ENCODE measurements at regions not wholly inside any gene's neighbourhood (a gene's known extent, or its start where the extent isn't known, plus 50 kb on each side); places are given as distances from the start of the nearest gene placed in this dataset.

GRCh38 chr5:124628721-124629596 lies 117.5 kb downstream of the ZNF608 start:
- peak; percentile 86 for TF ChIP-seq FOXP2 (optimal IDR thresholded peaks at IDR 0.05; ENCODE audit: borderline replicate concordance, extremely low read depth, extremely low read length, insufficient read depth)
- no peak for TF ChIP-seq POLR2AphosphoS5 (IDR thresholded peaks at IDR 0.05; ENCODE audit: low read depth, low read length)

DNA sequence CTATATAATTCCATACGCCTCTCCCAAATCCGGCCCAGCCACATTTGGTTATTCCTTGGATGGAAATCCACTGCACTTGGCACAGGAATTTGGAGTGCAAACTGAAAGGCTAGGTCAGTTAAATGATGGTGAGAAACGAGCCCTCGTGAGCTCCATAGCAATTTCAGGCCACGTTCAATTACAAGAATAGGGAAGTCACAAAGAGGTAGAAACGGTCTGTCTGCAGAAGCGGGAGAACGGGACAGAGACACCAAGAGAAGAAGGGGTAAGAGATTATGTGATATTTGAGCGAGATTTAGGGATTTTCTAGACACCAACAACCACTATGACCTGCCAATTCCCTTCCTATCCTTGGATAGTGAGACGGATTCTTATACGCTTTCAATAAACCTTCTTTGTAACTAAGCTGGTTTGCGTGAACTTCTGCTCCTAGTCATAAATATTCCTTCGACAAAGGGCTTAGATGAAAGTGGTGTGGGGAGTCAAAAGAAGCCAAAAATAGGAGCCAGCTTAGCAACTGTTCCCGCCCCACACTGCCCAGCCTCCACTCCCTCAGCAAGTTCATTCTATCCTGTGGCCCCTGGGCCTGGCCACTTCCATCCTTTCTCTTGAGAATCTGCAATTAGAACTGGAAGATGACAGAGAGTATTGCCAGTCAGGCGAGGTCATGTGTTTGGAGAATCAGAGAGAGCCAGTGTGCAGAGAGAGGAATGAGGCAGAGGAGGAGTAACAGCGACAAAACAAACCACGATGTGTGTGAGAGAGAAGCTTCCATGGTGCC lies 118.4 kb downstream of the ZNF608 start:
- TF ChIP-seq TAF1 (IDR thresholded peaks at IDR 0.05; ENCODE audit: borderline replicate concordance, insufficient read depth, low read length) (no peak), POLR2AphosphoS5 (IDR thresholded peaks at IDR 0.05; ENCODE audit: low read depth, low read length) (no peak), SIN3A (IDR thresholded peaks at IDR 0.05; ENCODE audit: borderline replicate concordance, insufficient read depth, low read length) (no peak), FOXP2 (optimal IDR thresholded peaks at IDR 0.05; ENCODE audit: borderline replicate concordance, extremely low read depth, extremely low read length, insufficient read depth) (no peak)
- TF ChIP-seq, protein P1, sequence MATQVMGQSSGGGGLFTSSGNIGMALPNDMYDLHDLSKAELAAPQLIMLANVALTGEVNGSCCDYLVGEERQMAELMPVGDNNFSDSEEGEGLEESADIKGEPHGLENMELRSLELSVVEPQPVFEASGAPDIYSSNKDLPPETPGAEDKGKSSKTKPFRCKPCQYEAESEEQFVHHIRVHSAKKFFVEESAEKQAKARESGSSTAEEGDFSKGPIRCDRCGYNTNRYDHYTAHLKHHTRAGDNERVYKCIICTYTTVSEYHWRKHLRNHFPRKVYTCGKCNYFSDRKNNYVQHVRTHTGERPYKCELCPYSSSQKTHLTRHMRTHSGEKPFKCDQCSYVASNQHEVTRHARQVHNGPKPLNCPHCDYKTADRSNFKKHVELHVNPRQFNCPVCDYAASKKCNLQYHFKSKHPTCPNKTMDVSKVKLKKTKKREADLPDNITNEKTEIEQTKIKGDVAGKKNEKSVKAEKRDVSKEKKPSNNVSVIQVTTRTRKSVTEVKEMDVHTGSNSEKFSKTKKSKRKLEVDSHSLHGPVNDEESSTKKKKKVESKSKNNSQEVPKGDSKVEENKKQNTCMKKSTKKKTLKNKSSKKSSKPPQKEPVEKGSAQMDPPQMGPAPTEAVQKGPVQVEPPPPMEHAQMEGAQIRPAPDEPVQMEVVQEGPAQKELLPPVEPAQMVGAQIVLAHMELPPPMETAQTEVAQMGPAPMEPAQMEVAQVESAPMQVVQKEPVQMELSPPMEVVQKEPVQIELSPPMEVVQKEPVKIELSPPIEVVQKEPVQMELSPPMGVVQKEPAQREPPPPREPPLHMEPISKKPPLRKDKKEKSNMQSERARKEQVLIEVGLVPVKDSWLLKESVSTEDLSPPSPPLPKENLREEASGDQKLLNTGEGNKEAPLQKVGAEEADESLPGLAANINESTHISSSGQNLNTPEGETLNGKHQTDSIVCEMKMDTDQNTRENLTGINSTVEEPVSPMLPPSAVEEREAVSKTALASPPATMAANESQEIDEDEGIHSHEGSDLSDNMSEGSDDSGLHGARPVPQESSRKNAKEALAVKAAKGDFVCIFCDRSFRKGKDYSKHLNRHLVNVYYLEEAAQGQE (IDR thresholded peaks at IDR 0.05; ENCODE audit: insufficient read depth in 1 of 2, low read depth in 2 of 2, low read length in 2 of 2): no peak

DNA sequence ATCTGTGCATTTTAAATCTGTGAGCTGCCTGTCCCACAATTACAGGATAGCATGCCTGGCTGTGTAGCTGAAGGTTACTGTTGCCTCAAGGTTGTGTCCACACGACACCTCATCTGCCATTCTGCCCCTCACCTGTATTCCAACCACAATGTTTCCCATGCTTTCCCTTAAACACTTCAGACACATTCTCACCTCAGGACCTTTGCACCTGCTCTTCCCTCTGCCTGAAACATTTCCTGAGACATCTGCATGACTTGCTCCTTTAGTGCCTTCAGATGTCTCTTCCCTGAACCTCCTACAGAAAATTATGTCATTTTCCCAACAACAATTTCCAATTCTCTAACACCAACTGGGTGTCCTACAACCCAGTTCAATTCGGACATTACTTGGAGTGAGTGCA lies 120.4 kb downstream of the ZNF608 start:
- TF ChIP-seq TAF1 (IDR thresholded peaks at IDR 0.05; ENCODE audit: borderline replicate concordance, insufficient read depth, low read length): no peak
- TF ChIP-seq, protein P1 (IDR thresholded peaks at IDR 0.05; ENCODE audit: insufficient read depth in 1 of 2, low read depth in 2 of 2, low read length in 2 of 2): no peak
- TF ChIP-seq FOXP2 (optimal IDR thresholded peaks at IDR 0.05; ENCODE audit: borderline replicate concordance, extremely low read depth, extremely low read length, insufficient read depth): no peak
- TF ChIP-seq POLR2AphosphoS5 (IDR thresholded peaks at IDR 0.05; ENCODE audit: low read depth, low read length): no peak
- no peak for TF ChIP-seq SIN3A (IDR thresholded peaks at IDR 0.05; ENCODE audit: borderline replicate concordance, insufficient read depth, low read length)

- TF ChIP-seq TAF1 (IDR thresholded peaks at IDR 0.05; ENCODE audit: borderline replicate concordance, insufficient read depth, low read length) (no peak), SIN3A (IDR thresholded peaks at IDR 0.05; ENCODE audit: borderline replicate concordance, insufficient read depth, low read length) (no peak), FOXP2 (optimal IDR thresholded peaks at IDR 0.05; ENCODE audit: borderline replicate concordance, extremely low read depth, extremely low read length, insufficient read depth) (no peak), POLR2AphosphoS5 (IDR thresholded peaks at IDR 0.05; ENCODE audit: low read depth, low read length) (no peak)
- TF ChIP-seq, protein P1 (IDR thresholded peaks at IDR 0.05; ENCODE audit: insufficient read depth in 1 of 2, low read depth in 2 of 2, low read length in 2 of 2): no peak
These were observed 123.2 kb downstream of the ZNF608 start for GRCh38 chr5:124623265-124623664.

GRCh38 chr5:124622851-124623250 lies 123.6 kb downstream of the ZNF608 start:
- TF ChIP-seq, protein P1 (IDR thresholded peaks at IDR 0.05; ENCODE audit: insufficient read depth in 1 of 2, low read depth in 2 of 2, low read length in 2 of 2): no peak
- TF ChIP-seq TAF1 (IDR thresholded peaks at IDR 0.05; ENCODE audit: borderline replicate concordance, insufficient read depth, low read length) (no peak), SIN3A (IDR thresholded peaks at IDR 0.05; ENCODE audit: borderline replicate concordance, insufficient read depth, low read length) (no peak), FOXP2 (optimal IDR thresholded peaks at IDR 0.05; ENCODE audit: borderline replicate concordance, extremely low read depth, extremely low read length, insufficient read depth) (no peak), POLR2AphosphoS5 (IDR thresholded peaks at IDR 0.05; ENCODE audit: low read depth, low read length) (no peak)
